ENCODE measurements at regions not wholly inside any gene's neighbourhood (a gene's known extent, or its start where the extent isn't known, plus 50 kb on each side); places are given as distances from the start of the nearest gene placed in this dataset.

DNA sequence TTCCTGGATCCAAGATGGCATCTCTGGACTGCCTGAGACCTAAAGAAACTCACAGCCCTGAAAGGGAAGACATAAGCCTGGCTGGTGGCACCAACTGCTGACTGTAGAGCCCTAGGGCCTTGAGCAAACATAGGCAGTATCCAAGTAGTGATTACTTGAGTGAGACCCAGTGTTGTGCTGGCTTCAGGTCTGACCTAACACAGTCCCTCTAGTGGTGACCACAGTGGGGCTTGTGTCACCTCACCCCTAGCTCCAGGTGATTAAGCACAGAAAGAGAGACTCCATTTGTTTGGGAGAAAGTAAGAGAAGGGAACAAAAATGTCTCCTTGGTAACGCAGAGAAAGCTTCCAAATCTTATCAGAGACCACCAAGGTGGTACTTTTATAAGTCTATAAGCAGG lies 496.3 kb upstream of the HTR2C start:
- TF ChIP-seq EZH2 (IDR thresholded peaks at IDR 0.05; ENCODE audit: borderline replicate concordance, low read length), result no peak
- TF ChIP-seq, protein P1, sequence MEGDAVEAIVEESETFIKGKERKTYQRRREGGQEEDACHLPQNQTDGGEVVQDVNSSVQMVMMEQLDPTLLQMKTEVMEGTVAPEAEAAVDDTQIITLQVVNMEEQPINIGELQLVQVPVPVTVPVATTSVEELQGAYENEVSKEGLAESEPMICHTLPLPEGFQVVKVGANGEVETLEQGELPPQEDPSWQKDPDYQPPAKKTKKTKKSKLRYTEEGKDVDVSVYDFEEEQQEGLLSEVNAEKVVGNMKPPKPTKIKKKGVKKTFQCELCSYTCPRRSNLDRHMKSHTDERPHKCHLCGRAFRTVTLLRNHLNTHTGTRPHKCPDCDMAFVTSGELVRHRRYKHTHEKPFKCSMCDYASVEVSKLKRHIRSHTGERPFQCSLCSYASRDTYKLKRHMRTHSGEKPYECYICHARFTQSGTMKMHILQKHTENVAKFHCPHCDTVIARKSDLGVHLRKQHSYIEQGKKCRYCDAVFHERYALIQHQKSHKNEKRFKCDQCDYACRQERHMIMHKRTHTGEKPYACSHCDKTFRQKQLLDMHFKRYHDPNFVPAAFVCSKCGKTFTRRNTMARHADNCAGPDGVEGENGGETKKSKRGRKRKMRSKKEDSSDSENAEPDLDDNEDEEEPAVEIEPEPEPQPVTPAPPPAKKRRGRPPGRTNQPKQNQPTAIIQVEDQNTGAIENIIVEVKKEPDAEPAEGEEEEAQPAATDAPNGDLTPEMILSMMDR (IDR thresholded peaks at IDR 0.05; ENCODE audit: low read length), result no peak

DNA sequence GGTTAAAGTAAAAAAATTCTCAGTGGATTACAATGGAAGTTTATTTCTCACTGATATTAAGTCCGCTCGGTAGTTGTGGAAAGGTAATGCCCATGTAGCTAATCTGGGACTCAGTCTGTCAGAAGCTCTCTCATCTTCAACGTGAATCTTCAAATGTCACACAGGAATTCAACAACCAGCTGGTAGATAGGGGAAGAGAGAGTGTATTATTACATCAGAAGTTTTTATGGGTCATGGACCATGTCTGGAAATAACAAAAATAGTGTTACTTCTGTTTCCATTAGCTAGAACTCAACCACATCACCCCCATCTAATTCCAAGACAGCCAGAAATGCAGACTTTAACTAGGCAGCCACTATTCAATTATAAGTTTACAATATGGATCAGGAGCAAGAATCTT lies 506.1 kb upstream of the HTR2C start:
- no peak overlapping the region for H3K27ac ChIP-seq (ENCODE audit: low read depth, low read length, poor library complexity, severe bottlenecking)
- no peaks in the 10 kb centered on the region for H3K27me3 ChIP-seq (ENCODE audit: insufficient read depth, low read length)

More for the DNA sequence above, 496.3 kb upstream of the HTR2C start:
- H3K4me3 ChIP-seq (ENCODE audit: low read depth, low read length, poor library complexity, severe bottlenecking), result no peak overlapping the region
- H3K4me1 ChIP-seq (ENCODE audit: insufficient read depth, low read length, severe bottlenecking), result no peaks in the 10 kb centered on the region
- no peaks in the 10 kb centered on the region for H3K36me3 ChIP-seq (ENCODE audit: insufficient read depth, low read length)
- H3K9me2 ChIP-seq (ENCODE audit: low read depth, low read length), result no peaks in the 10 kb centered on the region
- no peak overlapping the region for H2AFZ ChIP-seq (ENCODE audit: low read length)
- H3K9ac ChIP-seq (ENCODE audit: low read length), result no peak overlapping the region
- H3F3A ChIP-seq (ENCODE audit: insufficient read depth, low read length), result no peaks in the 10 kb centered on the region
- H3K27ac ChIP-seq (ENCODE audit: low read depth, low read length, poor library complexity, severe bottlenecking), result no peak overlapping the region
- no peaks in the 10 kb centered on the region for H3K9me3 ChIP-seq (ENCODE audit: low read length)
- H3K79me2 ChIP-seq (ENCODE audit: insufficient read depth, low read length), result no peaks in the 10 kb centered on the region
- H4K20me1 ChIP-seq (ENCODE audit: insufficient read depth, low read length), result no peaks in the 10 kb centered on the region
- no peak overlapping the region for H3K4me2 ChIP-seq (ENCODE audit: low read length)
- H3K27me3 ChIP-seq (ENCODE audit: insufficient read depth, low read length), result no peaks in the 10 kb centered on the region

DNA sequence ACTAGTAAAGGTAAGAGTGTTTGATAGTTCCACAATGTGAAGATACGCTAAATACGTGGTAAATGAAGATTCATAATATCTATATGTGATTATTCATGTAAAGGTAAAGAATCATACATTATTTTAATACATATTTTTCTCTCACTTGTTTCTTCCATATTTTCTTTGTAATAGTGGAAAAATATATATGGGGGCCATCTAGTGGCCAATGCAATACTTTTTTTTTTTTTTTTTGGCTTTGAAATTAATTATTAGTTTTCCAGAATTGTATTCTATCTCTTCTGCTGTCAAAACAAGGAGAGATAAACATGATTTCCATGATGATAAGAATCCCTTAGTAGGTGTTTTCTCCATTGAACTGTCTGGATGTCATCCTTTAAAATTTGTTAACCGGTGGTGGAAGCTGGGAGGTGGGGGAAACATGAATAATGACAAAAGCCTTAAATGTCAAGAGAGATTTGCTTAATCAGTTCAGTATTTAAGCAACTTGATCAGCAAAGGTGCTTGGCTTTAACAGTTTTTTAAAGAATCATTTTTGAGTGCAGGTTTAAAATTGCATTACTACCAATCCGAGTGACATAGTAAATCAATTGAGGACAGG lies 508.7 kb upstream of the HTR2C start:
- H3K4me1 ChIP-seq (ENCODE audit: insufficient read depth, low read length, severe bottlenecking), result no peaks in the 10 kb centered on the region
- H3K9ac ChIP-seq (ENCODE audit: low read length), result no peak overlapping the region
- no peaks in the 10 kb centered on the region for H3K9me3 ChIP-seq (ENCODE audit: low read length)
- no peak overlapping the region for H3K4me2 ChIP-seq (ENCODE audit: low read length)
- H2AFZ ChIP-seq (ENCODE audit: low read length), result no peak overlapping the region
- H3F3A ChIP-seq (ENCODE audit: insufficient read depth, low read length), result no peaks in the 10 kb centered on the region
- no peak overlapping the region for H3K4me3 ChIP-seq (ENCODE audit: low read depth, low read length, poor library complexity, severe bottlenecking)
- H3K27me3 ChIP-seq (ENCODE audit: insufficient read depth, low read length), result no peaks in the 10 kb centered on the region
- H3K36me3 ChIP-seq (ENCODE audit: insufficient read depth, low read length), result no peaks in the 10 kb centered on the region
- H3K79me2 ChIP-seq (ENCODE audit: insufficient read depth, low read length), result no peaks in the 10 kb centered on the region
- H4K20me1 ChIP-seq (ENCODE audit: insufficient read depth, low read length), result no peaks in the 10 kb centered on the region
- no peak overlapping the region for H3K27ac ChIP-seq (ENCODE audit: low read depth, low read length, poor library complexity, severe bottlenecking)
- TF ChIP-seq EZH2 (IDR thresholded peaks at IDR 0.05; ENCODE audit: borderline replicate concordance, low read length), result no peak
- TF ChIP-seq, protein P1 (IDR thresholded peaks at IDR 0.05; ENCODE audit: low read length), result peak; percentile 26; the same call in 1 of the 2 replicates
- no peaks in the 10 kb centered on the region for H3K9me2 ChIP-seq (ENCODE audit: low read depth, low read length)

More for the DNA sequence above, 506.1 kb upstream of the HTR2C start:
- no peaks in the 10 kb centered on the region for H3K4me1 ChIP-seq (ENCODE audit: insufficient read depth, low read length, severe bottlenecking)
- H3K36me3 ChIP-seq (ENCODE audit: insufficient read depth, low read length), result no peaks in the 10 kb centered on the region
- H3K4me2 ChIP-seq (ENCODE audit: low read length), result no peak overlapping the region
- H3K9me2 ChIP-seq (ENCODE audit: low read depth, low read length), result no peaks in the 10 kb centered on the region
- no peaks in the 10 kb centered on the region for H4K20me1 ChIP-seq (ENCODE audit: insufficient read depth, low read length)
- no peak overlapping the region for H2AFZ ChIP-seq (ENCODE audit: low read length)
- no peaks in the 10 kb centered on the region for H3K79me2 ChIP-seq (ENCODE audit: insufficient read depth, low read length)
- H3K4me3 ChIP-seq (ENCODE audit: low read depth, low read length, poor library complexity, severe bottlenecking), result no peak overlapping the region
- H3K9me3 ChIP-seq (ENCODE audit: low read length), result no peaks in the 10 kb centered on the region
- no peak overlapping the region for H3K9ac ChIP-seq (ENCODE audit: low read length)
- no peak for TF ChIP-seq EZH2 (IDR thresholded peaks at IDR 0.05; ENCODE audit: borderline replicate concordance, low read length)
- TF ChIP-seq, protein P1 (IDR thresholded peaks at IDR 0.05; ENCODE audit: low read length), result no peak
- H3F3A ChIP-seq (ENCODE audit: insufficient read depth, low read length), result no peaks in the 10 kb centered on the region

Data from OCI-LY1 (cell line).